SU-DHL-6 (cell line): ENCODE measurements at regions not wholly inside any gene's neighbourhood (a gene's known extent, or its start where the extent isn't known, plus 50 kb on each side); places are given as distances from the start of the nearest gene placed in this dataset.

ENCODE experiments used
- EZH2phosphoT487 ChIP-seq: fragments of 200-600 bp; sonication (generic), shearing (Covaris generic); conservative IDR thresholded peaks from 2 replicates; pipeline ENCODE4 v1.6.1; 2018; ENCODE audit warnings: mild to moderate bottlenecking, antibody characterized with exemption, low read length, moderate library complexity, mixed read lengths
- TF ChIP-seq, protein P1 (sequence below): fragments of 200-600 bp; sonication (generic); IDR thresholded peaks from one replicate; pipeline ENCODE4 v1.5.1; 2017; ENCODE audit warnings: antibody characterized with exemption, mild to moderate bottlenecking, low read length, moderate library complexity; ENCODE audit not compliant: insufficient read depth, poor library complexity, severe bottlenecking

- TF ChIP-seq, protein P1, sequence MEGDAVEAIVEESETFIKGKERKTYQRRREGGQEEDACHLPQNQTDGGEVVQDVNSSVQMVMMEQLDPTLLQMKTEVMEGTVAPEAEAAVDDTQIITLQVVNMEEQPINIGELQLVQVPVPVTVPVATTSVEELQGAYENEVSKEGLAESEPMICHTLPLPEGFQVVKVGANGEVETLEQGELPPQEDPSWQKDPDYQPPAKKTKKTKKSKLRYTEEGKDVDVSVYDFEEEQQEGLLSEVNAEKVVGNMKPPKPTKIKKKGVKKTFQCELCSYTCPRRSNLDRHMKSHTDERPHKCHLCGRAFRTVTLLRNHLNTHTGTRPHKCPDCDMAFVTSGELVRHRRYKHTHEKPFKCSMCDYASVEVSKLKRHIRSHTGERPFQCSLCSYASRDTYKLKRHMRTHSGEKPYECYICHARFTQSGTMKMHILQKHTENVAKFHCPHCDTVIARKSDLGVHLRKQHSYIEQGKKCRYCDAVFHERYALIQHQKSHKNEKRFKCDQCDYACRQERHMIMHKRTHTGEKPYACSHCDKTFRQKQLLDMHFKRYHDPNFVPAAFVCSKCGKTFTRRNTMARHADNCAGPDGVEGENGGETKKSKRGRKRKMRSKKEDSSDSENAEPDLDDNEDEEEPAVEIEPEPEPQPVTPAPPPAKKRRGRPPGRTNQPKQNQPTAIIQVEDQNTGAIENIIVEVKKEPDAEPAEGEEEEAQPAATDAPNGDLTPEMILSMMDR = no peak
- TF ChIP-seq EZH2phosphoT487 = no peak
These were observed 184.6 kb upstream of the OLFM3 start for GRCh38 chr1:102181341-102181740.
